ENCODE measurements at regions not wholly inside any gene's neighbourhood (a gene's known extent, or its start where the extent isn't known, plus 50 kb on each side); places are given as distances from the start of the nearest gene placed in this dataset.
"Not testable (repeated sequence)": the region's sequence is repeated elsewhere in the genome, so short reads cannot be mapped to it uniquely, and the experiment has no call there.

GRCh38 chr18:70394672-70395071, 105.8 kb downstream of the SOCS6 start:
- in situ Hi-C loops (cut with MboI; ENCODE audit: low sequenced_read_pairs in 4 of 4) = no loop called here
- ATAC-seq (no peak), DNase-seq (no peak)
- H3K4me1 ChIP-seq = no peaks in the 10 kb centered on the region
- no peaks in the 10 kb centered on the region for H3K27me3 ChIP-seq
- H3K27ac ChIP-seq = no peak overlapping the region
- intact Hi-C loops (cut with DNase I; ENCODE audit: low total_unique reads) = no loop called here
- no peaks in the 10 kb centered on the region for H3K36me3 ChIP-seq
- H3K4me3 ChIP-seq = no peak overlapping the region
- no peak for TF ChIP-seq POLR2A (IDR thresholded peaks at IDR 0.05)
- TF ChIP-seq, protein P1, sequence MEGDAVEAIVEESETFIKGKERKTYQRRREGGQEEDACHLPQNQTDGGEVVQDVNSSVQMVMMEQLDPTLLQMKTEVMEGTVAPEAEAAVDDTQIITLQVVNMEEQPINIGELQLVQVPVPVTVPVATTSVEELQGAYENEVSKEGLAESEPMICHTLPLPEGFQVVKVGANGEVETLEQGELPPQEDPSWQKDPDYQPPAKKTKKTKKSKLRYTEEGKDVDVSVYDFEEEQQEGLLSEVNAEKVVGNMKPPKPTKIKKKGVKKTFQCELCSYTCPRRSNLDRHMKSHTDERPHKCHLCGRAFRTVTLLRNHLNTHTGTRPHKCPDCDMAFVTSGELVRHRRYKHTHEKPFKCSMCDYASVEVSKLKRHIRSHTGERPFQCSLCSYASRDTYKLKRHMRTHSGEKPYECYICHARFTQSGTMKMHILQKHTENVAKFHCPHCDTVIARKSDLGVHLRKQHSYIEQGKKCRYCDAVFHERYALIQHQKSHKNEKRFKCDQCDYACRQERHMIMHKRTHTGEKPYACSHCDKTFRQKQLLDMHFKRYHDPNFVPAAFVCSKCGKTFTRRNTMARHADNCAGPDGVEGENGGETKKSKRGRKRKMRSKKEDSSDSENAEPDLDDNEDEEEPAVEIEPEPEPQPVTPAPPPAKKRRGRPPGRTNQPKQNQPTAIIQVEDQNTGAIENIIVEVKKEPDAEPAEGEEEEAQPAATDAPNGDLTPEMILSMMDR (IDR thresholded peaks at IDR 0.05 in 4 of 5, conservative IDR thresholded peaks at IDR 0.05 in 1 of 5) = no peak
- no peaks in the 10 kb centered on the region for H3K9me3 ChIP-seq

- TF ChIP-seq, protein P1 (IDR thresholded peaks at IDR 0.05 in 4 of 5, conservative IDR thresholded peaks at IDR 0.05 in 1 of 5) = no peak
- no peak for TF ChIP-seq POLR2A (IDR thresholded peaks at IDR 0.05)
- DNase-seq (no peak), ATAC-seq (no peak)
- H3K27me3 ChIP-seq = no peaks in the 10 kb centered on the region
- H3K9me3 ChIP-seq = no peaks in the 10 kb centered on the region
- H3K27ac ChIP-seq = no peak overlapping the region
- in situ Hi-C loops (cut with MboI; ENCODE audit: low sequenced_read_pairs in 4 of 4) (no loop called here), intact Hi-C loops (cut with DNase I; ENCODE audit: low total_unique reads) (no loop called here)
- H3K4me1 ChIP-seq = no peaks in the 10 kb centered on the region
- H3K36me3 ChIP-seq = no peaks in the 10 kb centered on the region
- no peak overlapping the region for H3K4me3 ChIP-seq
Observed at GRCh38 chr18:70390371-70391090, 101.7 kb downstream of the SOCS6 start.

GRCh38 chr18:70389036-70389435, 100.2 kb downstream of the SOCS6 start:
- intact Hi-C loops (cut with DNase I; ENCODE audit: low total_unique reads); H3K9me3 ChIP-seq; H3K4me1 ChIP-seq; H3K27ac ChIP-seq; DNase-seq; H3K4me3 ChIP-seq; in situ Hi-C loops (cut with MboI; ENCODE audit: low sequenced_read_pairs in 4 of 4); H3K36me3 ChIP-seq; ATAC-seq; H3K27me3 ChIP-seq: not testable (repeated sequence)

DNA sequence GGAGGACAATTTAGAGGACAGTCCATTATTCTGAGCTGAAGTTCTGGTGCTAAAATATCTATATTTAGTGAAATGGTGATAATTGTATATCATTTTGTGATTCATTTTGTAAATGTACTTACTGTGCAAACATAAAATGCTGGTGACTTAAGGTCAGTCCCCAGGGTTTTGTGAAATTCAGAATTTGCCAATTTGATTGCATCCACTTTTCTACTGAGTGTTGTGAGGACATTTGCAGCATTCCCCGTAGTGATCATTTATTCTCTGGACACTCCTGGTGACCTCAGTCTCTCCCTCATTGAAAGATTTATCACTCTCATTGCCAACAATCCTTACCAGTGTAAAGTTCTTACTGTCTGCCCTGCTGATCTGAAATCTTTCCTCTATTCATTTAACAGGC, 98.2 kb downstream of the SOCS6 start:
- no peaks in the 10 kb centered on the region for H3K9me3 ChIP-seq
- in situ Hi-C loops (cut with MboI; ENCODE audit: low sequenced_read_pairs in 4 of 4) = no loop called here
- DNase-seq = no peak
- no peak for ATAC-seq
- intact Hi-C loops (cut with DNase I; ENCODE audit: low total_unique reads) = no loop called here
- no peaks in the 10 kb centered on the region for H3K4me1 ChIP-seq
- no peak overlapping the region for H3K27ac ChIP-seq
- no peak overlapping the region for H3K4me3 ChIP-seq
- H3K27me3 ChIP-seq = no peaks in the 10 kb centered on the region
- TF ChIP-seq, protein P1 (IDR thresholded peaks at IDR 0.05 in 4 of 5, conservative IDR thresholded peaks at IDR 0.05 in 1 of 5) = no peak
- no peaks in the 10 kb centered on the region for H3K36me3 ChIP-seq

DNA sequence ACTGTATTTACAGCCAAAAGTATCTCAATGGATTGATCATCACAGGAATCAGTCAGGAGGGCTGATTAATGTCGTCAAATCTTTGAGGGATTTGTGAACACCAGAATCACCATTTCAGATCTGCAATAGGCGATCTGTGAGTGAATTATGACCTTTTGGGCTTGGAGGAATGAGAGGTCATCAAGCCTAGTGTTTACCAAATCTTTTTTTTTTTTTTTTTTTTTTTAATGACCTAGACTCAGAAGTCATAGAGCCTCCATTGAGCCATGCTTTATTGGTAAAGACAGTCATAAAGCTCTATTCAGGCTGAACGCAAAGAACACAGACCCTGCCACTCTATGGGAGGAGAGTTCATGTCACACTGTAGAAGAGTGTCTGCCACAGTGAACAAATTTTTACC, 97.7 kb downstream of the SOCS6 start:
- Histone ChIP-seq H3K4me3 (no peak overlapping the region), H3K9me3 (no peaks in the 10 kb centered on the region), H3K36me3 (no peaks in the 10 kb centered on the region), H3K27ac (no peak overlapping the region), H3K27me3 (no peaks in the 10 kb centered on the region), H3K4me1 (no peaks in the 10 kb centered on the region)
- DNase-seq = no peak
- no peak for TF ChIP-seq POLR2A (IDR thresholded peaks at IDR 0.05)
- TF ChIP-seq, protein P1 (IDR thresholded peaks at IDR 0.05 in 4 of 5, conservative IDR thresholded peaks at IDR 0.05 in 1 of 5) = no peak
- in situ Hi-C loops (cut with MboI; ENCODE audit: low sequenced_read_pairs in 4 of 4) (no loop called here), intact Hi-C loops (cut with DNase I; ENCODE audit: low total_unique reads) (no loop called here)
- no peak for ATAC-seq
